ENCODE measurements at regions not wholly inside any gene's neighbourhood (a gene's known extent, or its start where the extent isn't known, plus 50 kb on each side); places are given as distances from the start of the nearest gene placed in this dataset.
"Not testable (repeated sequence)": the region's sequence is repeated elsewhere in the genome, so short reads cannot be mapped to it uniquely, and the experiment has no call there.

DNA sequence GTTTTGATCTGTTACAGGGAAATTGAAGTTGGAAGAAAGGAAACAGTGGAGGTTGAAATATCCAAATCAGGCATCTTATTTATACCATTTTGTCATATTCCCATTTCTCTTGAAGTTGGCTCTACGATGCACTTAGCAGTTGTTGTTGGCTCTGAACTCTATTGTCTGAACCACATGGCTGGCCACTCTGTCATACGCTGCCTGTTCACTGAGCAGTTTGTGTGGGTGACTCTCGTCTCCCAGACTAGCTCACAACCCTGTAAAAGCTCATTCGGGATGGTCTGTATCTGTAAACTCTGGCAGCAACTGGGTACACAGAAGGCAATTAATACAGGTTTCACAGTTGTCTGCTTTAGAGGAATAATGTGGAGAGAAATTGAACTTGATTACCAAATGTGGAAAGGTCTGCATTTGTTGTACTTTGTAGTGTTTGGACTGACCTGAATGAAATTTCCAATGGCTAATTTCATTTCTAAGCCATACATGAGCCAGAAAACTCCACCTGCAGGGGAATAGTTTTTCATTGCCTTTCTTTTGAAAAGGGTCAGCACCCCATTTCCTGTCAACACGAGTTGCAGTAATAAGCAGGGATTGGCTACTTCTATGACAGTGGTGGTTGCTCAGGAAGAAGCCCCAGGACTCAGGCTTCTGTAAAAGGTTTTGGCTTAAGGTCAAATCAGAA, 378.2 kb downstream of the OSR1 start:
- DNase-seq: no peak

DNA sequence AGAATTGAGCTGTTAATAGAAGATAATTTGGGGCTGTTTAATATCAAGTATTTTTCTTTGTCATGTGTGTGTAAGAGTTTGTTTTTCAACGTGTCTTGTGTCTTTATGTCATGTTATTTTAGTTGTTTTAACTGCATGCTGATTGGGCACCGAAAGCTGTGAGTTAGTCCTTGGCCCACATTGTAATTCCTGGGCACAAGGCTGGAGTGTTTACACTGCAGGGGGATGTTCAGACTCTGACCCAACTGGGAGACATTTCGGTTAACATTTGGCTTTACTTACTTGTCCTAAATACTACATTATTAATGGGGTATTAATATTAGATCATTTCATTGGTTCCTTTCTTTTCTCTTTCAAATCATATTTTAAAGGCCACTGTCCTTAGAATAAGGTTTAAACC, 381.0 kb downstream of the OSR1 start:
- no peak for DNase-seq

GRCh38 chr2:18976168-18976961, 382.1 kb downstream of the OSR1 start:
- no peak for DNase-seq

- no peak for DNase-seq
These were observed 382.8 kb downstream of the OSR1 start for GRCh38 chr2:18975506-18976167.

GRCh38 chr2:18971628-18972027, 382.3 kb upstream of the NT5C1B start:
- no peak for DNase-seq

- DNase-seq: no peak
These were observed 381.7 kb upstream of the NT5C1B start for GRCh38 chr2:18971069-18971378.

DNA sequence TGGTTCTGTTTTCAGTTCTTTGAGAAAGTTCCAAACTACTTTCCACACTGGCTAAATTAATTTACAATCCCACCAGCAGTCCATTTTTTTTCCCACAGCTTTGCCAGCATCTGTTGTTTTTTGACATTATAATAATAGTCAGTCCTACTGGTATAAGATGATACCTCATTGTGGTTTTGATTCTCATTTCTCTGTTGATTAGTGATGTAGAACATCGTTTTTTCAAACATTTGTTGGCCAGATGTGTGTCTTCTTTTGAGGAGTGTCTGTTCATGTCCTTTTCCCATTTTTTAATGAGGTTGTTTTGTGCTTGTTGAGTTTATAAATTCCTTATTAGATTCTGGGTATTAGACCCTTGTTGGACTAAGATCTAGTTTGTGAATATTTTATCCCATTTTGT, 376.8 kb upstream of the NT5C1B start:
- DNase-seq: no peak

- not testable (repeated sequence) for DNase-seq
These were observed 374.4 kb upstream of the NT5C1B start for GRCh38 chr2:18963739-18964256.

DNA sequence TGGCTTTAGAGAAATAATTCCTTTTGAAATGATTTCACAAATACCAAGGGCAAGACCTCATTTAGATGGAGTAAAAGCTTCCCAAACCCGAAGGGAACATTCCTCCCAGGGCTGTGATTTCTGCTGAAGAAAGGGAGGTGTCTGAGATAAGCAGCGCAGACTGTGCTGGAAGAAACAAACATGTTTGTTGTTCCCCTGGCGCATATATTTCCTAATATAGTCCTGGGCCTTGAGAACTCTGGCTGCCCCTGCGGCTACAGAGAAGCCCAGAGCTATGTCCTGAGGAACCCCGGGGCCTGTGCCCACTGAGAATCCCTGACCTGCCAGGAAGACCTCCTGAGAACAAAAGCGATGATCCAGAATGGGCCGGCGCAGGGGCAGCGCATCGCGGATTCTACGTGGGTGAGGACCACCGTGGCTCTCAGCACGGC, 372.6 kb upstream of the NT5C1B start:
- no peak for DNase-seq

- no peak for DNase-seq
These were observed 370.8 kb upstream of the NT5C1B start for GRCh38 chr2:18959952-18960717.

GRCh38 chr2:18959200-18959599, 369.8 kb upstream of the NT5C1B start:
- no peak for DNase-seq

- no peak for DNase-seq
These were observed 368.5 kb upstream of the NT5C1B start for GRCh38 chr2:18957909-18958308.

DNA sequence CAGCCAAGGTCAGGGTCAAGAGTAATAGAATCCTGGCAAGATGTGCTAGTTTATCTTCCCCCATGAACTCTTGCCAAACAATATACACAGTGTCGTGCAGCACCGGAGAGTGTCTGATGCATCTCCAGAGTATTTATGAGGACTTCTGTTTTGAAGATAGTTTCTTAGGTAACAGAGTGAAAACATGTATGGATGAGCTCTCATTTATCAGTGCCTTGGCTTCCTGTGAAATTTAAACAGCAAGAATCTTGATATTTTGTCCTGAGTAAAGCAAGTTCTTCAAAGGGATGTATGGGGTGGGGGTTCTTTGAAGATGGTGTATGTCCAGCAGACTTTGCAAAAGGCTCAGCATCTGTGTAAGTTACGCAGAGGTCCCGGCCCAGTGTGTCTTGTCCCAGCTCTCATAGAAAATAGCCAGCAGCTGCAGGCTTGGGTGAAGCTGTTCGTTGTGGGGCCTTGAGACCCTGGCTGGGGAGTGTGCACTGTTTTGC, 361.0 kb upstream of the NT5C1B start:
- no peak for DNase-seq

DNA sequence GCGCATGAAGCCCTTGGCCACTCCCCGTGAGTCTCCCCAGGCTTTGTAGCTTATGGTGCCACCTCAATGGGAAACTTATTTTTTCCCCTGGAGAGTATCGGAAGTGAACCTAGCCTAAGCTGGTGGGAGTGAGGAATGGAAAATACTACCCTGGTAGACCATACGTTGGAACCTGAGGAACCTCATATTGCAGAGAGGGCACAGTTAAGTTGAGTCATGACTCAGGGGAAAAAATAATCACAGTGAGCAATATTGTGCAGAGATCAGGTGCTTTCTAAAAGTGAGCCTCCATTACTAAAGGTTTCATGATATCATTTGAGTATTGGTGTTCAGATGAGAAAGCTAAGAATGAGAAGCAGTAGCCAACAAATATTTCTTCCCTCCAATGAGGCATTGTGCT, 360.5 kb upstream of the NT5C1B start:
- DNase-seq: no peak

DNA sequence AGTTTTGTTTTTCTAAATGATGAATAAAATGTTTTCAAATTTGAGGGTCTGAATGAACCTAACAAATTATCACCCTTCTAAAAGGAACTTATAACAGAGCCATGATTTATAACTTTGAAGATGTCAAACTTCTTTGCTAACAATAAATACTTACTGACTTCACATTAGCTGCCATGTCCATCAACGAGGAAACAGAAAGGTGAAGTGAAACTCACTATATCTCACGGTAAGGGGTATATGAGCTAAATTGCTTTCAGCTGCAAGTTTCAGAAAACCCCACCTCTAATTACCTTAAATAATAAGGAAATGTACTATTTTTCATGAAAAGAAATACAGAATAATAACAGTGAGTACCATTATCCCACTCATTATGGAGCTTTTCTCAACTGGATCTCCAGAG, 350.8 kb upstream of the NT5C1B start:
- DNase-seq: no peak

GRCh38 chr2:18939740-18940139, 350.4 kb upstream of the NT5C1B start:
- DNase-seq: not testable (repeated sequence)

DNA sequence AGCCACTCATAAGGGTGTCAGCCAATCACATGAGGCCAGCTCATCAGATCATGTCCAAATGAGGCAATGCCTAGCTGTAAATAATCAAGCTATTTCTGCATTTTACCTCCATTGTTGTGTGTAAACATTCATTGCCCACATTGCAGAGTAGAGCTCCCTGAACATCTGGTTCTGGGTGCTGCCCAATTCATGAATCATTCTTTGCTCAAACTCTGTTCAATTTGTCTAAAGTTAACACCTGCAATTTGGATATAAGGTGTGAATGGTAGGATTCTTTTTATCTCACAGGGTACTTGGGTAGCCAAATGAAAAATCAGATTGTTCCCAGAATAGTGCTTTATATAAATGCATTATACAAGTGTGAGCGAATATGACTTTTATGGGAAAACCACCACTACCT, 345.5 kb upstream of the NT5C1B start:
- no peak for DNase-seq

- DNase-seq: no peak
These were observed 343.5 kb upstream of the NT5C1B start for GRCh38 chr2:18932853-18933252.

GRCh38 chr2:18930971-18931370, 341.6 kb upstream of the NT5C1B start:
- no peak for DNase-seq

DNA sequence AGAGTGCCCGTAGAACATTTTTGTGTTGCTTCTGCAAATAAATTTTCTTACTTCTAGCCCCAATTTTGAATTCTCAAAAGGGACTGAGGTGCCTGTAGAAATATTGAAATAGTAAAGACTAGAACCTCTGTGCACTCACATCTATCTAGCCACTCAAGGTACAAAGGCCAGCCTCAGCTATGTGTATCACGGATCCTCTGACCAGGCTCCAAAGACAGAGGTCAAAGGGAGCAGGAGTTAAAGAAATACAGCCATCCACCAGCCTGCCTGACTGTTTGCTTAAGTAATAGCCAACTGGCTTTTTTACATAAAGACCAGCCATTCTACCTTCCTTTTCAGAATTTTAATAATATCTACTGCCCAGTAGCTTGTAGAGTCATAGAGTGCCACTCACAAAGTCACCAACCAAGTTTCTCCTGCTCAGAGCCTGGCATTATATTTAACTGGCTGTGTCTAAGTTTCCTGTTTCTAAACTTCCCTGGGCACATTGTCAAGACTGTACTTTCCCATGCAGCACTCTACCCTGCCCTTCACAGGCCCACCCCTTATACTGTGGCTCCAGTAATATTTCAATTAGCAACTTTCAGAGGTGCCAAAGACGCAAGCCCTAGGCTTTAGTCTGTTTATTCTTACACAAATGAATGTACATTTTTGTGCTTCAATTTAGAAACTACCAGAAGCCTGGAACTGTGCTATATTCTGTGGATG, 338.3 kb upstream of the NT5C1B start:
- DNase-seq: no peak

DNA sequence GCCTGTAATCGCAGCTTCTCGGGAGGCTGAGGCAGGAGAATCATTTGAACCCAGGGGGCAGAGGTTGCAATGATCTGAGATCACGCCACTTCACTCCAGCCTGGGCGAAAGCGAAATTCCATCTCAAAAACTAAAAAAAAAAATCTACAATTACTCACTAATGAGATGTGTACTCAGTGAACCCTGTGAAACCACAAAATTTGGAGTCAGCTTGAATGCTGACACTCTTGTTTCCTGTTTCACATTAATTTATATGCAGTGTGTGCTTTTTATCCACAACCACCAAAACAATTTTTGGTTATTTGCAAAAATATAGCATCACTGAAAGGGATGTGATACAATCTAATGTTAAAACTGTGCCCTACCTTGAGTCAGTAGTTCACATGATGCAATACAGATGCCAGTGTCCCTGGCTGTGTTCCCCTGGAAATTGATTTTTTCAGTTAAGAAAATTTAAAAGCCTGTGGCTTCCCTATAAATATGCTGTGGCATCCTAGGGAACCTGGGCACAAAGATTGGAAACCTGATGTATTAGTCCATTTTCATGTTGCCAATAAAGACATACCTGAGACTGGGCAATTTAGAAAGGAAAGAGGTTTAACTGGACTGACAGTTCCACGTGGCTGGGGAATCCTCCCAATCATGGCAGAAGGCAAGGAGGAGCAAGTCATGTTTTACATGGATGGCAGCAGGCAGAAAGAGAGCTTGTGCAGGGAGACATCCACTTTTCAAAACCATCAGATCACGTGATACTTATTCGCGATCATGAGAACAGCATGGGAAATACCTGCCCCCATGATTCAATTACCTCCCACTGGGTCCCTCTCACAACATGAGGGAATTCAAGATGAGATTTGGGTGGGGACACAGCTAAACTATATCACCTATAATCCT, 337.5 kb upstream of the NT5C1B start:
- DNase-seq: no peak
